IPS-11a (cell line): ENCODE measurements at regions not wholly inside any gene's neighbourhood (a gene's known extent, or its start where the extent isn't known, plus 50 kb on each side); places are given as distances from the start of the nearest gene placed in this dataset.

Experiments
- H3K4me3 ChIP-seq: one replicate; pipeline ENCODE4 v1.5.1; 2013; ENCODE audit warnings: low read depth, low read length, control low read depth

DNA sequence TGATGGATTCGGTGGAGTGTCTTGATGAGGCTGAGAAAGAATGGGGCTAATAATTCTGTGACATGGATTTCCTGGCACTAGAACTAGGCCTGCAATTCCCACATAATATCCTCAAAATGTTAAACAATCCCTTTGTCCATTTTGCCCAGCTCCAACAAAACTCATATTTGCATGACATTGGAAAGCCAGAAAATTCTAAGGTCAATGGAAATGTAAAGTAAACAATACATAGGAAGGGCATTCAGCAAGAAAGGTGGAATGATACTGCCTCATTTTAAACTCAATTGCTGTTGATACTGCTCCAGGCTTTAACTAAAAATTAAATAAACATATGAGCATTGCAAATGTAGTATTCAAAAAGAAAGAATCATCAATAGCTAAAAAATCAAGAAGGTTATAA lies 434.8 kb upstream of the SLC8A1 start:
- H3K4me3 ChIP-seq: no peak overlapping the region

DNA sequence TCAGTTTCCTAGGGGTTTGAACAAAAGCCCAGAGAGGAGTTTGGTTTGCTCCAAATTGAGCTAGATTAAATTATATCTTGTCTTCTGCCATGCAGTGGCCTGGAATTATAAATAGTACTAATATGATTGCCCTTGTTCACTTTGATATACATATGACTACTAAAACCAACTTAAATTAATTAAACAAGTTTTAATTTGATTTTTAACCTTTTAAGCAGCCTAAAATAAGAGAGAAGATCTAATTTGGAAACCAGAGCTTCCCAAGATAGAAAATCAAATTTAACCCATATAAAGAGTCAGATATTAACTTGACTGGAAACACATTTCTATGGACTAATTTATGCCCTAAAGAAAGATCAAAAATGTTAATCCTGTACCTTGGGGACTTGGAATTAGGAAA lies 444.5 kb upstream of the SLC8A1 start:
- H3K4me3 ChIP-seq: no peak overlapping the region

DNA sequence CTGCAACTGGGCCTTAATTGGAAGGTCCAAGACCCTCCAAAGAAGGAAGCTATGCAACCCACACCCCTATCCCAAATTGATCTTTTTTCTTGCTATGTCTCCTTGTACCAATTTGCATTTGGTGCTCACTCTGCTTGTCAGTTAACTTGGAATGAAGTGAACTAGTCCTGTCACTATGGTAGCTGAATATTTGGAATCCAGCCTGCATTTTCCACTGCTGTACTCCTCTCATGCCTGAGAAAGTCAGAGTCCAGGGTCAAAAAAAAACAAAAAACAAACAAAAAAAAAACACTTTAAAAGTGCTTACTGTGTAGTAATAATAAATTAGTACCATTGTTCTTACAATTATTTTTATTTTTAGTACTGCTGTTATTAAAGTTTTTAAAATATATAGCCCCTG lies 462.8 kb upstream of the SLC8A1 start:
- H3K4me3 ChIP-seq: no peak overlapping the region

DNA sequence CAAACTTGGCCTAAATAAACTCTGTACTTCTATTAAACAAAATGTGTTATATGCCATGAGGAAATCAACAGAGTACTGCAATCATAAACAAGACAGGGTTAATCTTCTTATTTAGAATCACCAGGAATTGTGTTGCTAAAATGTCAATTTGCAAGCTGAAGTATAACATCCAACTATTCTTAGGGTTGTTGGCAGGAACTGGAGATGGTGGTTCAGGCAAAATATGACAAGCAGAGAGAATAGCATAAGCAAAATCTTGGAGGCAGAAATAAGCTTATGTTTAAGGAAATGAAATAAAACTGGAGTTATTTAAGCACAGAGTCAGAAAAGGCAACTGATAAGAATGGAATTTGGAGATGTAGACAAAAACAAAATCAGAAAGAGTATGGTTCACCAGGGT lies 463.8 kb upstream of the SLC8A1 start:
- no peak overlapping the region for H3K4me3 ChIP-seq

DNA sequence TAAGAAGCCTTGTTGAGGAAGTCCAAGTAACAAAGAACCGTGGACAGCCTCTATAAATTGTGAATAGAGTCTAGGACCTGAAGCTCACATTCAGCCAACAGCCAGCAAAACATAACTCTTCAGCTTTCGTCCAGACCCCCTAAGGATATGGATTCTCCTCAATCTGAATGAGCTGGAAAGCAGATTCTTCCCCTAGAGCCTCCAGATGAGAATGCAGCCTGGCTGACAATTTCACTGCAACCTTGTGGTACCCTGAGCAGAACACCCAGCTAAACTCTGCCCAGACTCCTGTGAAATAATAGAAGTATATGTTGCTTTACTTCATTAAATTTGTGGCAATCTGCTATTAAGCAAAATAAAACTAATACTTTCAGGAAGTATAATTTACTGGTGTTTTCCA lies 483.5 kb upstream of the SLC8A1 start:
- H3K4me3 ChIP-seq: no peak overlapping the region

DNA sequence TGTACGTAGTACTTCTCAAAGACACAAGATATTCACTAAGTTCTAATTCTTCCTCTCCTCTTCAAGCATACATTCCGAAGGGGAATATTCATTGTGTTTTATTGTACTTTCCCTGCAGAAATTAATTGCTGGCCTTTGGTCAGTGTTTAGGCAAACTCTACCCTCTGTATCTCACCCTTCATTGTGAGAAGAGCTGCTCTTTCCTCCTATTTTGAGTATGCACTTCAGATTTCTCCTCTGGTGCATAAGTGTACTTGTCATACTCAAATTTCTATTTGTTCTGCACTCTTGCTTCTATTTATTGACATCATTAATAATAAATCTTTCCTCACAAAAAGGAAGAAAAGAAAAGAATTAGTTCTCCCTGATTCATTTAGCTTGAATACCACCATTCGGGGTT lies 485.4 kb upstream of the SLC8A1 start:
- no peak overlapping the region for H3K4me3 ChIP-seq

DNA sequence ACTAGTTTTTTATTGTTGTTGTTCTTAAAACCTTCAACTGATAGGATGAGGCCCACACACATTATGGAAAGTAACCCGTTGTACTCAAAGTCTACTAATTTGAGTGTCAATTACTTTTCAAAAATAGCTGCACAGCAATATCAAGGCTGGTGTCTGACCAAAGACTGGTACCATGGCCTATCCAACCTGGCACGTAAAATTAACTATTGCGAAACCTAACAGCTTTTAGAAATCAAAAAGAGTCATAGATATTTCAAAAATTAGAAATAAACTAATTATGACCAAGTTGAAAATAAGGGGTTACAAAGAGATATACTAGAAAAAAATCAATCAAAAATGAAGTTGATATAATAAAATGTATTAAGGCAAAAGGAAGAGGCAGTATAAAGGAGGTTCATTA lies 501.5 kb upstream of the SLC8A1 start:
- no peak overlapping the region for H3K4me3 ChIP-seq

DNA sequence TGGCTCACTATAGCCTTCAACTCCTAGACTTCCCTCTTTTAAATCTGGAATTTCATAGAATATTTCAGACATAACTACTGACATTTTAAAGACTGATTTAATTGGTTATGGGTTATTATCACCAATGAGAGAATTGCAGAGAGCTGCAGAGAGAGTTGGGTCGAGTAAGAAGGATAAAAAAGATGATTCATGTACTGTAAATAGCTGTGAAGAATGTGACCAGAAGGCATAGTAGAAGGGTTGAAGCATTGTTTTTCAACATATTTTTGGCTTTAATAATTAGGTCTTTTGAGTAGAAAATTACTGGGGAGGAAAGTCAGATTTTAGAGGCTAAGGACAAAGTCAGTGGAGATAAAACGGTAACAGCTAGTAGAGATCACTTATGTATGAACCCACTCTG lies 503.2 kb upstream of the SLC8A1 start:
- H3K4me3 ChIP-seq: no peak overlapping the region

DNA sequence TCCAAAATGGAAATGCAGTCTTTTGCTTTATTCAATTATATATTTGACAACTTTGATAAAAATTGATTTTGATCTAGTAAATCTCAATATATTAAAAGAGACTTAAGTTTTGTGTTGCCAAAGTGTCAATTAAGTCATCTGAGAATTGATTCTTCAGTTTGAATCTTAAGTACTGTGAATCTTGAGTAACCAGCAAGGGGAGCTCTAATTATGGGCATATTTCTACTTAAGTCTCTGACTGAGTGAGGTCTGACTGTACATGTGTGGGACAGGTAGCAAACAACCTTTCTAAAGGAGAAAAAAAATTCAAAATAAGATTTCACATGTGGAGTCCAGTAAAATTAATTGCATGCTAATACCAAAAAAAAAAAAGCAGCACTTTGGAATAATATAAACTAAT lies 503.7 kb upstream of the SLC8A1 start:
- no peak overlapping the region for H3K4me3 ChIP-seq

DNA sequence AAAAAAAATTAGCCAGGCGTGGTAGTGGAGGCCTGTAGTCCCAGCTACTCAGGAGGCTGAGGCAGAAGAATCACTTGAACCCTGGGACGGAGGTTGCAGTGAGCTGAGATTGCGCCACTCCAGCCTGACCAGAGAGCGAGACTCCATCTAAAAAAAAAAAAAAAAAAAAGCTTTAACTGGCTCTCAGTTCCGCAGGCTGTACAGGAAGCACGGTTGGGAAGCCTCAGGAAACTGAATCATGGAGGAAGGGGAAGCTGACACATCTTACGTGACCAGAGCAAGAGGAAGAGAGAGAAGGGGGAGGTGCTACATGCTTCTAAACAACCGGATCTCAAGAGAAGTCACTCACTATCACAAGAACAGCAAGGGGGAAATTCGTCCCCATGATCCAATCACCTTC lies 505.6 kb upstream of the SLC8A1 start:
- H3K4me3 ChIP-seq: no peak overlapping the region

DNA sequence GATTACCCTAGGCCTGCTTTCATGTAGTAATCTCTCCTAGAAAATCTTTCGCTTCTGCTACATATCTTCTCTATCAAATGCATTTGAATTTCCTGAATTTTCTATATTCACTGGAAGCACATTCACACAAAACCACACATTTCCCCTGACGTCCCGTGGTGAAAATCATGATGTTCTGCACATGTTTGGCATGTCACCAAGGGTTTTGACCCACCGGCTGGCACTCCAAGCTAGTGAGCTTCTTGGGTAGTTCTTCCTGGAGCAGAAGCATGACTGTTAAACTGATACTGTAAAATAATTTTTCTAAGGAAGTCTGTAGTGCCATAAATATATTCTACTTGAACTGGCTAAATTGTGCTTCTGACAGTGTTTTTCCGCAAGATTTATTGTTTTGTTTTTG lies 510.1 kb upstream of the SLC8A1 start:
- H3K4me3 ChIP-seq: no peak overlapping the region

DNA sequence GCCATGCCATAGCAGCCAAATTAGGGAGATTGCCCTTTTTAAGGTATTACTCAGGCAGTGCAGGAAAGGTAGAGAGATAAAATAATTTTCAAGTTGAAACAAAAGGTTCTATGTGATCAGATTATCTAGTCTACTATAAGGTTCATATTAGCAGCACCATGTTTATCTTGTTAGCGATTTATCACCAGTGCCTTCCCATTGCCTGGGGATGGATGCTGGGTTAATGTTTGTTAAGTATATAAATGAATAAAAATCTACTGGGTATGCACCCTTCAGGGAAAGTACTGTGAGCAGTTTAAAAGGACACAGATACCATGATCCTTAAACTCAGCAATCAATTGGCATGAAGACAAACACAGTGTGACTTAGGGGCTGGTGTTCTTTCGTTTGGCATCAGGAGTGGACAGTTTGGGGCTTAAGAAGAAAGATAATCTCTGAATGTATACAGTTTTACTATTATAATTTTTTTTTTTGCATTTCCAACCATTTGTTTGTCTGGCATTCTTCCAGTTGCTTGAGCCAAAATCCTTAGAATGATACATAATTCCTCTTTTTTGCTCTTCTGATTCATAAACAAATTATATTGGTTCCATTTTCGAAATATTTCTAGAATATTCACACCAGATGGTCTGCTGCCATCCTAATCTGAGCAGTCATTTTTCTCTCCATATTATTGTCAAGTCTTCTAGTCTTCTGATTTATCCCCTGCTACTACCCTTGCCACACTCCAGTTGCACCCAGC lies 512.8 kb upstream of the SLC8A1 start:
- H3K4me3 ChIP-seq: no peak overlapping the region

DNA sequence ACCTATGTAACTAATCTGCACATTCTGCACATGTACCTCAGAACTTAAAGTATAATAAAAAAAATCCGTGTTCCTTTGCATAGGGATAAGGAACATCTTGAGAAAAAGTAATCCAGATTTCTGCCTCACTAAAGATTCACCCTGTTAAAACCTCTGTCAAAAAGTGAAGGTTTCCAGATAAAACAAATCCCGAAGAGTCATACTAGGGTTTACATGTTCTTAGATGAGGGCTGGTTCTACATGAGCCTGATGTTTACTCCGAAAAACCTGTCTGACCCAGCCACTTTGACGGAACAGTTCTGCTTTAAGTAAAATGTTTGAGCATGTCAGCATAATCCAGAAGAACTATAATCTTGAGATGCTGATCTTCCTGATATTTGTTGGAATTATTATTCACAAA lies 515.6 kb upstream of the SLC8A1 start:
- H3K4me3 ChIP-seq: no peak overlapping the region

DNA sequence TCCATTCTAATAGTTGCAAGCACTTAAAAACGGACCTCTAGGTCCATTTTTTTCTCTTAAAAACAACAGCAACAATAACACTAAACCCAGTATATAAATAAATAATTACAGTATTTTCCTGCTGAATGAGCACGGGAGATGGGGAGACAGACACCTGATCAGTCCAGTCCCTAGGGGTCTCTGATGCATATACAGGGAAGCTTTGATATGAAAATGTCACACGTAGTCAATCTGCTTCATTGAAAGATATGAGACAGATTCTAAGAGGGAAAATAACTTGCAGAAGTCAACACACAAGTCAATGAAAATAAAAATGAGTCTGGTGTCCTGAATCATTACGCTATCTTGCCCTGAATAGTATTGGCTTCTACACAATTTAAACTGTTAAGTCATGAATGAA lies 523.3 kb upstream of the SLC8A1 start:
- H3K4me3 ChIP-seq: no peak overlapping the region

DNA sequence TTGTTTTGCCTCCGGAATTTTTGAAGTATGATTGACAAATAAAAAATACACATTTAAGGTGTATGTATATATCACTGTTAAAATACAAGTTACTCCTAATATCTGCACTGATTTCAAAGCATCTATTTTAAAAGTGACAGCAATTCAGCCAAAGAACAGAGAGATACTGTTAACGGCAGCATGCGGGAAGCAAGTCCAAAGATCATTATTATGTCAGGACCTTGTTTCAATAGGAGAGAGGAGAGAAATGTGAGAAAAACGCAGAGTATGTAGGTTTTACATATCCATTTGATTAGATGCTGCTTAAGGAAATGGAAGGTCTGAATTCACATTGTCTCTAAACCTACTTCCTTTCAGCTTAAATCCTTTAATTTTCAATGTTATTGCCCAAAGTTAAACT lies 545.5 kb upstream of the SLC8A1 start:
- no peak overlapping the region for H3K4me3 ChIP-seq

DNA sequence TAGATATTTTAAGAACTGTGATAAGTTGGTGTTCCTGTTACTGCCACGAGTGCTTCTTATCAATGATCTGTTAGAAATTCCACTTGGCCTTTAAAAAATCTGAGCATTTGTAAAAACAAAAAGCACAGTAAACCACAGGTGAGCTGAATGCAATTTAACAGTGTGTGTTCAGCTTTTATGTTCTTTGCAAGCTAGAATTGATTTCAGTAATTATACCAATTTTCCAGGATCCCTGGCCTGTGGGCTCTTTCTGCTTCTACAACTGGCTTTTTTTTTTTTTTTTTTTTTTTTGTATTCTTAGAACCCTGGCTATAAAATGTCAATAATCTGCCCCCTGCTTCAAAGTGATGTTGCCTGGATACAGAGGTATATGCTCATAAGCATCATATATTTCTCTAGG lies 548.5 kb upstream of the SLC8A1 start:
- H3K4me3 ChIP-seq: no peak overlapping the region

DNA sequence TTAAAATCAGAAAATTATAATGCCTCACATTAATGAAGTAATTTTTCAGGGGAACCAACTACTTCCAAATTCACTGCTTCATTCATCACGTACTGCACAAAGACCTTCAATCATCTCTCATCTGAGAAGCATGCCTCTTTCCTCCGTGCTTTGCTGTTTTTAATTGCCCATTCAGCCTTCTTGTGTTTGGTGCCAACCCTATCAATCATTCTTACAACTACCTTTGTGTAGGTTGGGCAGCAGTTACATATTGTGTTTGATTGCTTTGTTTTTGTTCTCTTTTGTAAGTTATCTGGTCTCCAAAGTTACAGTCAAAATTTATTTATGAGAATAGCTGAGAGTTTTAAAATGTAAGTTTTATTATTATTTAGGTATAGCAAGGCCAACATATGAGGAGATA lies 549.0 kb upstream of the SLC8A1 start:
- no peak overlapping the region for H3K4me3 ChIP-seq

DNA sequence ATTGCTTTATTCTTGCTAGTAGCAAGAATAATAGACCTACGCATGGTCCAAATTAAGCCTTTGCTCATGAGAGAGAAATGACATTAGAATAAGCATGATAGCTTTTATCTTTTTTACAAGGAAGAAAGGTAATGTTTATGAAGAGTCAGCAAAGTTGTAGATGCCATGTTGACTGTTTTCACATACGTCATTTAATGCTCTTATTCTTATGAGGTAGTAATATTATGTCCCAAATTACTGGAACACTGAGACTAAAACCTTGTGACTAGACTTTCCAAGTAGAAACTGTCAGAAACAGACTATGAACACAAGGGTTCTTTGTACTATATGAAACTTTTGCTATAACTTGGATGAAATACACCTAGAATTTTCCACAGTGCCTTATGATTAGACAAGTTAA lies 552.8 kb upstream of the SLC8A1 start:
- H3K4me3 ChIP-seq: no peak overlapping the region

DNA sequence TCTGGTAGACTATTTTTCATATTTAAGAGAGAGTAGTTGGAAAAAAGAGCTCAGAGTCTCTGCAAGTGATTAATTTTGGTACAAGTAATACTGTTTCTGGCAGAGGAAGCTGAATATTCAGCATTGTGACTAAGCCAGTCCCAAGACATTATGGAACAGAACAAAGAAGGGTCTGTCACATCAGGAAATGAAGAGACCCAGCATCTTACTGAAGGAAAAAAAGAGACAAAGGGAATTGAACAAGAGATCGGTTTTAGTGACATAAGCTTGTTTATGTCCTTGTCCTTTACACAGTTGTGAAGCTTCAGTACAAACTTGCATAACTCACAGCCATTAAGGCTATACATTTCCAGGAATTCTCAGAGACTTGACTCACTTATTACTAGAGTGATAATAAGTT lies 568.5 kb upstream of the SLC8A1 start:
- no peak overlapping the region for H3K4me3 ChIP-seq

DNA sequence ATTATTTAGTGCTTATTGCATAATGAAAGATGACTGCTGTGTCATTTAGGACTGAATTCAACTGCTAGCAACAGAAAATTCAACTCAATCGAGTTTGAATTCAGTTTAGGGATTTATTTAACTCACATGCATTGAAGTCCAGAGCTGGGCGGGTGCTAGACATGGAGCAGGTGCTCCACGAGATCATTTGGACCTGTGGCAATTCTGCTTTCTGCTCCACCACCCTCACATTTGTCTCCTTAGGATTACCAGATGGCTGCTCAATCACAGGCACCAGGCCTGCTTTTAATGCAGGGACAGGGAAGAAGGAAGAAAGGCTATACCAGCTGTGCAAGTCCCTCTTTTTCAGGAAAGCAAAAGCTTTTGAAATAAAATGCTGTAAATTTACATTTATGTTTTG lies 572.9 kb upstream of the SLC8A1 start:
- no peak overlapping the region for H3K4me3 ChIP-seq

DNA sequence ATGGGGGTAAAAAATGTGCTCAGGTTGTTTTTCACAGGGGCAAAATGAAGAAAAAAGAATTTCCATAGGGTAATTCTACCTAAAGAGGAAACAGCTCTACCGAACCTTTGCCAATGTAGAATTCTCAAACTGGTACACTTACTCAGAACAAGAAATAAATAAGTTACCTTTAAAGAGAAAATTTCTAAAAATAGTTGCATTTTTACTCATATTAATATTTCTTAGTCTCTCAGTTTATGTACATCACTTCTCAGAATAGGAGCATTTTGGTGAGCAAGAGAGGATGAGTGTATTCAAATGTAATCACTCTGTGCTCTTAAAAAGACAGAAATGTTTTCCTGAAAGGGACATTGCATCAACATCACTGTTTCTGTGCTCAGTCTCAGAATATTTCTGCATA lies 574.7 kb upstream of the SLC8A1 start:
- no peak overlapping the region for H3K4me3 ChIP-seq

DNA sequence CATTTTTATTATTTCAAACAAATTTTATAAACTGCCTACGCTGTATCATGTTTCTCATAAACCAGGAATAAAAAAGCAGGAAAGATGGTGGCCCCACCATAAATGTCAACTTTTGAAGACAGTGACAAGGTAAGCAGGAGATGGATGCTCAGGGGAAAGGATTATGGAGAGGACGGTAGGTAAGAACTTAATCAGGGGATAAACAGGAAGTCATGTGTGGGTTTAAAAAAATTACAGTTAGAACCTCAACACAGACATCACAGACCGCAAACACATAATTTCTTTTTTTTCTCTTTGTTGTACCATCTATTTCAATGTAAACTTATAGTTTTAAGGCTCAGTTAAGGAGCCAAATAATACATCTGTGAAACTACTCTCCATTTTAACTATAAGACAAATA lies 575.2 kb upstream of the SLC8A1 start:
- H3K4me3 ChIP-seq: no peak overlapping the region

DNA sequence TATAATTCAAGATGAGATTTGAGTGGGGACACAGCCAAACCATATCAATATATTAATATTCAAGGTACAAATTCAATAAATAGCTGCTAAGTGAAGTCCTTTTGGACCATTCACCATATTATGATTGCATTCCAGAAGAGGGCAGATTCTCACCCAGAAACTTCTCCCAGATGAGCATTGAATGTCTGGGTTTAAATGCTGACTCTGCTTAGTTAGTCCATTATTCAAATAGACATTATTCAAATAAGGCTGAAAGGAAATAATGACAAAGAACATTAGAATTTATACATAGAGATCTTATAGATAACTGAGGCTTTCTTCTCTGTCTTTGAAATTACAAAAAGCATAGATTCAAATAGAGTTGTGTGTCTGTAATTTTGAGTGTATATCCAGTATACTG lies 579.4 kb upstream of the SLC8A1 start:
- no peak overlapping the region for H3K4me3 ChIP-seq

DNA sequence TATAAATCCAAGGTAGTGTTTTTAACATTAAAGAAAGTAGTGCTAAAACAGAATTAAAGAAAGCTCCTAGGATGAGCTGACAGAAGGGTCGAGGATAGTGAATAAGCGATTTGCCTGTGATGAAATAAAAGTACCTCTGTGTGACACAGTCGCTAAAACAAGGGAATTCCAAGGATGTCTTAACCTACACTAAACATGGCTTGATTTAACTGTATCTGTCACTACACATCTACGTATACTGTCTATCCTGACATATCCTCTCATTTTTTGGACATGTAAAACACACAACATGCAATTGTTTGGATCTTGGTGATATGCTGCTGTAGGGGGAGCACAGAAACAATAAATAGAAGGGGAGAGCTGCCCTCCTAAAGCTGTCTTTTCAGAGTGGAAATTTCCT lies 580.8 kb upstream of the SLC8A1 start:
- H3K4me3 ChIP-seq: no peak overlapping the region
